Fibroblast of pulmonary artery (primary cell): ENCODE measurements at regions not wholly inside any gene's neighbourhood (a gene's known extent, or its start where the extent isn't known, plus 50 kb on each side); places are given as distances from the start of the nearest gene placed in this dataset.

ENCODE experiments used
- DNase-seq: peaks from one replicate; pipeline ENCODE4 v3.0.0-alpha.2; 2010; ENCODE audit warnings: low read depth
- H3K4me3 ChIP-seq: replicated peaks from 2 replicates; pipeline ENCODE4 v1.5.1; 2011; ENCODE audit warnings: low read depth, mild to moderate bottlenecking, control low read depth, low read length, moderate library complexity
- TF ChIP-seq, protein P1 (sequence below): IDR thresholded peaks from 2 replicates; pipeline ENCODE4 v1.5.1; 2011; ENCODE audit warnings: mild to moderate bottlenecking, control low read depth, low read length, inconsistent platforms; ENCODE audit errors: missing control alignments

DNA sequence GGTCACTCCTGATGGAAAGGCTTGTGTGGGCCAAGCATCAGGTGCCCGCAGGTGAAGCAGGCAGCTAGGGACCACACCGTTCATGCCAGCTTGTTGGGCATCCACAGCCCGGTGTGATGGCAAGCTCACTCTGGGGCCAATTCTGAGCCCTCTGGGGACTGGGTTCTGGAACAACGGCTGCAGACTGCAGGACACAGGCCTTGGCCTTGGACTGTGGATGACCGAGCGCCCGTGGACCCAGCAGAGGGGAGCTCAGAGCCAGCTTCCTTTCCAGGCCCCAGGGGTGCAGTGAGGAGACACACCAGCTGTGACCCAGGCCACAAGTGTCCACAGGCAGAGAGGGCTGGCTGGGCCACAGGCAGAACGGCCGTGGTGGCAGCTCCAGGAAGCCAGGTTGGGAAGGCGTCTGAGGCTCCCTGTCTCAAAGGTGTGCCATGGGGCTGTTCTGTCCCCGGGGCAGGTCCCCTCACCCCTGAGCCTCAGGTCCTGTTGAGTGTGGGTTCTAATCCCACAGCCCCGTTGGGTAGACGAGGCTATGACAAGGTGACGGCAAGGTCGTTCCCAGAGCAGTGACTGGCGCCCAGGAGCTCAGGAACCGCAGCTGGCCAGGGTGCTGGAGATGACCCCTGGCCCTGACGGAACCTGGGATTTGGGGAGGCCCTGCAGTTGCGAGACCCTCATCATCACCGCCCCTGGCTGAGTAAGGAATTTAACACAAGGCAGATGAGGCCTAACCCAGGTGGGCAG, 1079.4 kb downstream of the BRD1 start:
- TF ChIP-seq, protein P1, sequence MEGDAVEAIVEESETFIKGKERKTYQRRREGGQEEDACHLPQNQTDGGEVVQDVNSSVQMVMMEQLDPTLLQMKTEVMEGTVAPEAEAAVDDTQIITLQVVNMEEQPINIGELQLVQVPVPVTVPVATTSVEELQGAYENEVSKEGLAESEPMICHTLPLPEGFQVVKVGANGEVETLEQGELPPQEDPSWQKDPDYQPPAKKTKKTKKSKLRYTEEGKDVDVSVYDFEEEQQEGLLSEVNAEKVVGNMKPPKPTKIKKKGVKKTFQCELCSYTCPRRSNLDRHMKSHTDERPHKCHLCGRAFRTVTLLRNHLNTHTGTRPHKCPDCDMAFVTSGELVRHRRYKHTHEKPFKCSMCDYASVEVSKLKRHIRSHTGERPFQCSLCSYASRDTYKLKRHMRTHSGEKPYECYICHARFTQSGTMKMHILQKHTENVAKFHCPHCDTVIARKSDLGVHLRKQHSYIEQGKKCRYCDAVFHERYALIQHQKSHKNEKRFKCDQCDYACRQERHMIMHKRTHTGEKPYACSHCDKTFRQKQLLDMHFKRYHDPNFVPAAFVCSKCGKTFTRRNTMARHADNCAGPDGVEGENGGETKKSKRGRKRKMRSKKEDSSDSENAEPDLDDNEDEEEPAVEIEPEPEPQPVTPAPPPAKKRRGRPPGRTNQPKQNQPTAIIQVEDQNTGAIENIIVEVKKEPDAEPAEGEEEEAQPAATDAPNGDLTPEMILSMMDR = no peak
- no peak for DNase-seq
- H3K4me3 ChIP-seq = no peak overlapping the region

DNA sequence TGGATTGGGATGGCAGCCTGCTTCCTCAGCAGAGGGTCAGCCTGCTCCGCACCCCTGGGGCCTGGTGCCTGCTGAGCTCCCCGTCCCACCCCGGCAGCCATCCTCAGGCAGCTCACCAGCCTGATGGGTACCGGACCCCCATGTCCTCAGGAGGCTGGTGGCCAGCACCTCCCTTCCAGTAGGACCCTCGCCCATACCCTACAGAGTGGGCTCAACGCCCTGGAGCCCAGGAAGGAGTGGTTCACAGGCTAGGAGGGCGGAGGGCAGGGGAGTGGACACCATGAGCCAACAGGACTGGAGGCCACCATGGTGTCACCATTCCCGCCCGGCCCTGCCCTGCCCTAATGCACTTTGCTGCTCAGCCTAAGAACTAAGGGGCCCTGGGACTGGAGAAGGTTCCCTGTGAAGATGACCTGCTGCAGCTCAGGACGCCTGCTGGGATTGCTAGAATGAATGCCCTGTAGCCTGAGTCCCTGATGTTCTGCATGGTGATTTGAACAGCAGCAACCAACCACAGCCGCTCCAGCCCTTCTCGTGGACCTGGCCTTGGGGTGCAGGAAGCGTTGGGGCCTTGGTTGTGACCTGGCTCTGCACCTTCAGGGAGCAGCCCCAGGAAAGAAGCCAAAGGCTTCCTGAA, 1080.8 kb downstream of the BRD1 start:
- no peak for DNase-seq
- H3K4me3 ChIP-seq = no peak overlapping the region
- TF ChIP-seq, protein P1 = no peak

DNA sequence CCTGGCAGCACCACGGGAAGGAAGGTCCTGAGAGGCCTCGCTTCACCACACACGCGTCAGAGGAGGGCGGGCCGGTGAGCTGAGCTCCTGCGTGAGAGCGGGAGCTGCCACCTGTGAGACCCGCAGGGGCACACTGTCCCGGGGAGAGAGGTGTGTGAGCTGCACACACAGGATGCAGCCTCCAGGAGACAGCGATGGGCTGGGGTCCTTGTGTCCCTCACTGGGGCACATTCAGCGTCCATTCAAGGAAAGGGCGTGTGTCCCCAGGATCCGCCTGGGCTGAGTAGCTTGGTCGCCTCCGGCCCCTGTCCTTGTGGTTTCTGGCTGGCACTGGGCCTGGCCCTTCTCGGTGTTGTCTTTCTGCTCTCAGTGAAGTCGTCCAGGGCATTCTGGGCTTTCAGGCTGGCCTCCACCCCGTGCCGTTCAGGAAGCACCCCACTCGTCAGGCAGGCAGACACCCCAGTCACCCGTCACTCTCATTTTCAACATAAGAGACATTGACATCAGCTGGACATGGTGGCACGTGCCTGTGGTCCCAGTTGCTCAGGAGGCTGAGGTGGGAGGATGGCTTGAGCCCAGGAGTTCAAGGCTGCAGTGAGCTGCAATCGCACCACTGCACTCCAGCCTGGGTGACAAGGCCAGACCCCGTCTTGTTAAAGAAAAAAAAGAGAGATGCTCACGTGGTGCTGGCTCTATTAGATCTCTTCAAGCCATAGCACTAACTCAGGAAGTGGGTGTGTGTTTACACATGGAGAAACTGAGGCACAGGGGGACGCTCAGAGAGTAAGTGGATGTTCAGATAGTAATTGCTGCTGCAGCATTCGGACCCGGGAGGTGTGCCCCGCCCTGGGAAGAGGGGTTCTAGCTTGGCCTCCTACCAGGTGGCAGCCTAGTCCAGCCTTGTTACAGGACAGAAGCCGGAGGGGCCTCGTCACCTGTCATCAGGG, 1081.6 kb downstream of the BRD1 start:
- TF ChIP-seq, protein P1 = no peak
- DNase-seq = no peak
- no peak overlapping the region for H3K4me3 ChIP-seq

DNA sequence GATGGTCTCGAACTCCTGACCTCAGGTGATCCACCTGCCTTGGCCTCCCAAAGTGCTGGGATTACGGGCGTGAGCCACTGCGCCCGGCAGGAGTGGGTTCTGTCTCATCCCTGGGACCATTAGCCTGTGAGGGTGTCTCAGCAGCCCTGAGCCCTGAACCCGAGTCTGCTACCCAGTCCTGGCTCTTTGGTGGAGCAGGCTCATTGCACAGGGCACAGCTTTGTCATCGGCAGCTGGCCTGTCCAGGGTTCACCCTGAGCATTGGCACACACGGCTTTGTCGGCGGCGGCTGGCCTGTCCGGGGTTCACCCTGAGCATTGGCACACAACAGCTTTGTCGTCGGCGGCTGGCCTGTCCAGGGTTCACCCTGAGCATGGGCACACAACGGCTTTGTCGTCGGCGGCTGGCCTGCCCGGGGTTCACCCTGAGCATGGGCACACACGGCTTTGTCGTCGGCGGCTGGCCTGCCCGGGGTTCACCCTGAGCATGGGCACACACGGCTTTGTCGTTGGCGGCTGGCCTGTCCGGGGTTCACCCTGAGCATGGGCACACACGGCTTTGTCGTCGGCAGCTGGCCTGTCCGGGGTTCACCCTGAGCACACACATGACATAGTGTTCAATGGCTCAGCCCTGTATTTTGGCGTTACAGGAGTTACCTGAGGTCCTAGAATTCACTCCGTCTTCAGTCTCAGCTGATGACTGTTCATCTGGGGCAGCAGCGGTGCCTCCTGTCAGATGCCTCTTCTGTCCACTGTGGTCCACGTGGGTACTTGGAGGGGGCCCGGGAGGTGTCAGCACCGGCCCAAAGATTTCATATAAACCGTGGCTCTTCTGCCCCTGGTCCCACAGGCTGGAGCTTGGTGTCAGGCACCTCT, 1082.5 kb downstream of the BRD1 start:
- H3K4me3 ChIP-seq = no peak overlapping the region
- DNase-seq = no peak
- TF ChIP-seq, protein P1 = no peak

DNA sequence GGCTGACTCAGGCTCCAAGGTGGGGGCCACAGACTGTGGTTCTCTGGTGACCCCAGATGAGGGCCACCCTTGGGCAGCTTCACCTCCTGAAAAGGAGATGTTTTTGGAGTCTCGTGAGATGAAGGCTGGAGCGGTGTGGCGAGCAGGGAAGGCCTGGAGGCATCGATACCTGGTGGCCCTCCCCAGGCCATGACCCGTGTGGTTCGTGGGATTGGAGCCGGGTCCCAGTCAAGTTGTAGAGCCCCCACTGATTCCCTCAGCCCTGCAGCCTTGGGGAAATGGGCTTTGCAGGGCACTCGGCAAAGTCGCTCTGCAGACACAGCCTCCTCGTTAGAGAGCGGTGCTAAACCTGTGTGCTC, 1083.4 kb downstream of the BRD1 start:
- H3K4me3 ChIP-seq = no peak overlapping the region
- no peak for DNase-seq
- TF ChIP-seq, protein P1 = no peak

DNA sequence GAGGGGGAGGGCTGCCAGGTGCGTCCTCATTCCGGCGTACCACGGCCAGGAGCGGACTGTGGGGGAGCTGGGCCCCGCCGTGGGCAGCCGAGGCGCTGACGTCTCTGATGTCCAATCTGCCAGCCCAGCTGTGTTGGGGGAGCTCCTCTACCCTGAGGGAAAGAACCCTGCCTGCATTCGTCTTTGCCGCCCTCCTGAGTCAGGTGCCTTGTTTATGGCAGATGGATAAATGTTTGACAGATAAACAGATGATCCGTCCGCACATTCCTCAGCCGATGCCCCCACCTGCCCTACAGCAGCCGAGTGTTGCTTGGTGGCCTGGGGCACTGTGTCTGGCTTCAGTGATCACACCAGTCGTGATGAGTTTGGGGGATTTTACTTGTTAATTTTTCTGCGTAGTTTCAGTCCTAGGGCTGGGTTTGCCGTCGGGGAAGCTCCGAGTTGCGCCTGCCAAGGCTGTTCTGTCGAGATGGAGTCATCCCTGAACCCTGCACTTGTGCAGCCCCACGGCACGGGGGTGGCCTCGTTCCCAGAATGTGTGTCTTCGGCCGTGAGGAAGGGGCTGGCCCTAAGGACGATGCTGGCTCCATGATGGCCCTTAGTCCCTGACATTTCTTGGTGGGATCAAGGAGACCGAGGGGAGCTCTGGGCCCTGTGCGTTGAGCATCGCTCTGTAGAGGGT, 1083.9 kb downstream of the BRD1 start:
- DNase-seq = no peak
- TF ChIP-seq, protein P1 = no peak
- H3K4me3 ChIP-seq = no peak overlapping the region
